ENCODE measurements at regions not wholly inside any gene's neighbourhood (a gene's known extent, or its start where the extent isn't known, plus 50 kb on each side); places are given as distances from the start of the nearest gene placed in this dataset.
"Not testable (repeated sequence)": the region's sequence is repeated elsewhere in the genome, so short reads cannot be mapped to it uniquely, and the experiment has no call there.

GRCh38 chr17:20668868-20669267 lies 89.3 kb downstream of the CDRT15L2 start:
- not testable (repeated sequence) for TF ChIP-seq CHD2 (IDR thresholded peaks at IDR 0.05; ENCODE audit: borderline replicate concordance, low read depth, low read length); POLR2AphosphoS5 (IDR thresholded peaks at IDR 0.05; ENCODE audit: low read length); RELA (IDR thresholded peaks at IDR 0.05; ENCODE audit: borderline replicate concordance, partially characterized antibody); ZBTB4 (CRISPR knock-in tag; IDR thresholded peaks at IDR 0.05); CEBPB (IDR thresholded peaks at IDR 0.05; ENCODE audit: borderline replicate concordance in 1 of 2, low read depth in 2 of 2, low read length in 2 of 2); RAD51 (IDR thresholded peaks at IDR 0.05); CREB1 (IDR thresholded peaks at IDR 0.05; ENCODE audit: low read depth); CTCF (IDR thresholded peaks at IDR 0.05 in 2 of 3, conservative IDR thresholded peaks at IDR 0.05 in 1 of 3; ENCODE audit: control insufficient read depth in 2 of 3, extremely low read depth in 1 of 3, insufficient read depth in 1 of 3, low read depth in 3 of 3, low read length in 3 of 3); EZH2 (IDR thresholded peaks at IDR 0.05; ENCODE audit: borderline replicate concordance, control insufficient read depth, low read depth, low read length); RBBP5 (conservative IDR thresholded peaks at IDR 0.05); NKRF (conservative IDR thresholded peaks at IDR 0.05); TARDBP (IDR thresholded peaks at IDR 0.05; ENCODE audit: borderline replicate concordance)

All from GM12878 (cell line).